Testis (tissue), 2 donors: ENCODE measurements at regions not wholly inside any gene's neighbourhood (a gene's known extent, or its start where the extent isn't known, plus 50 kb on each side); places are given as distances from the start of the nearest gene placed in this dataset.

Experiments used
- CTCF ChIP-seq, 3 experiments: fragments of 450-650 bp in 2 of 3; fragments of 200-600 bp in 1 of 3; sonication (generic) in 1 of 3; IDR thresholded peaks; one replicate each; pipeline ENCODE4 v1.5.1; 2016 to 2019; ENCODE audit warnings: antibody characterized with exemption in 3 of 3, mild to moderate bottlenecking in 2 of 3, moderate library complexity in 1 of 3
- POLR2A ChIP-seq: fragments of 450-650 bp; IDR thresholded peaks from one replicate; pipeline ENCODE4 v1.6.1; 2017; ENCODE audit warnings: antibody characterized with exemption, mild to moderate bottlenecking, moderate library complexity

- TF ChIP-seq POLR2A = no peak
- no peak for TF ChIP-seq CTCF (IDR thresholded peaks at IDR 0.05)
These were observed 110.7 kb upstream of the HAAO start for GRCh38 chr2:42902939-42903709.
